ENCODE measurements at regions not wholly inside any gene's neighbourhood (a gene's known extent, or its start where the extent isn't known, plus 50 kb on each side); places are given as distances from the start of the nearest gene placed in this dataset.

DNA sequence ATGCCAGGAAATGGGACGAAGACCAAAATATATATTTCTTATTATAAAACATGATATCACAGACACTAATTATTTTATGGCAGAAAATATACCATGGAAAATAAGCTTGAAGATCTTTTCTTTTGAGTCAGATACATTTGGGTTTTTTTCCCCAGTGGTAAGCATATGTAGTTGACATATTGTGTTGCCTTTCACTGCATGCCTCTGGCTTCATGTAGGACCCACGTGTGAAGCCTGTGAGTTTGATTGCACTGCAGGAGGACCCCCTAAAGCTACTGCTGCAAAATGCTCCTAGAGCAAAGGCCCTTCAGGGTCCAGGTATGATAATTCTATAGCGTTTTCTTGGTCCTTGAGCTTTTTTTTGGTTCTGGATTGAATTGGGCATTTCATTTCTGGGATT lies 190.7 kb upstream of the KIRREL3 start:
- TF ChIP-seq ZNF274 (IDR thresholded peaks at IDR 0.05; ENCODE audit: low read depth, low read length) (no peak), YY1 (IDR thresholded peaks at IDR 0.05; ENCODE audit: insufficient read depth, insufficient read length) (no peak)
